AG08395 (cell line): ENCODE measurements at regions not wholly inside any gene's neighbourhood (a gene's known extent, or its start where the extent isn't known, plus 50 kb on each side); places are given as distances from the start of the nearest gene placed in this dataset.

ENCODE experiments used
- DNase-seq: peaks from one replicate; pipeline ENCODE4 v3.0.0; 2012; ENCODE audit warnings: mixed read lengths, low spot score

DNA sequence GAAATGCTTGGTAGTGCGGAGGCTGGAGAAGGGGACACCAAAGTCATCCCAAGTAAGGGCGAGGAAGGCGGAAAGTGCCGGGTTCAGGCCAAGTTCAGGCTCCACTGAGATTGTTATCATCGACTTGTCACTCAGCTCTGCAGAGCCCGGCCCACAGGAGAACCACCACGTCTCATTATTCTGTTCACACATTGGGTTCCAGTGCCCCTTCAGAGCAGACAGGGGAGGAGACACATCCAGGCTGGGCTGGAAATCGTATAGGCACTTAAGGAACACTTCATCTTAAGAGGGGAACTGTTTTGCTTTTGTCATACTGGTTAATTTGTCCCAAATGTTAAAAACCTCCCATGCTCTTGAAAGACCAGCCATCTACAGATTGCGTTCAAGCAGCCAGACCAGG lies 118.3 kb upstream of the ADAMTS18 start:
- DNase-seq = no peak

DNA sequence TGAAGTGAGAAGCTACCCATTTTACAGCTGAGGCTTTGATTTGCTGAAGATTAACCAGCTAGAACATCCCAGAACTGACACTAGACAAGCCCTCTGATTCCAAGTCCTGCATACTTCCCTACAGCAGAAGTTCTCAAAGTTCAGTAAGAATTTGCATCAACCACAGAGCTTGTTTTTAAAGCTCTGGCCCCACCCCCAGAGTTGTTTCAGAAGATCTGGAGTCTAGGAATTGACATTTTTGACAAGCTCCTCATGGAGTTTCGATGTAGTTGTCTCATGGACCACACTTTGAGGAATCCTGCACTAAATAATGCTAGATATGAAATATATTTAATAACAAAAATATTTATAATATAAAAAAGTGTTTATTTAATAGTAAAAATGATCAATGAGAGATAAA lies 120.3 kb upstream of the ADAMTS18 start:
- no peak for DNase-seq

DNA sequence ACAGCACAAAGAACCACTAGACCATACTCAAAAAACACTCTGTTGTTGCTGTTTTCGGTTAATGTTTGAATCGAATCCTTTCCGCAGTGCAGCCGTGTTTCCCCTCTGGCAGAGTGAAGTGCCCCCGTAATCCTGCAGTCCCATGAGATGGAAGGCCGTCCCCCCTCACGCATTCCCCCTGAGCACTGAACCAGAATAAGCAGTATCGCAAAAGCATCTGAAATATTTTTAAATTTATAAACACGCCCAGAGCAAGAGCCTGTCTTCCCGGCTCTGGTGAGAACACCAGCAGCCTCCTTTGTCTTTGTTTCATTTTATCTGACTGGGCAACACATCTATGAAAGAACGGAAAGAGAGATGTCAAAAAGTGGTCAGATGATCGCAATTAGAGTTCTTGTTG lies 121.0 kb upstream of the ADAMTS18 start:
- DNase-seq = no peak

- DNase-seq = no peak
Measured at GRCh38 chr16:77556201-77556873, 121.5 kb upstream of the ADAMTS18 start.

DNA sequence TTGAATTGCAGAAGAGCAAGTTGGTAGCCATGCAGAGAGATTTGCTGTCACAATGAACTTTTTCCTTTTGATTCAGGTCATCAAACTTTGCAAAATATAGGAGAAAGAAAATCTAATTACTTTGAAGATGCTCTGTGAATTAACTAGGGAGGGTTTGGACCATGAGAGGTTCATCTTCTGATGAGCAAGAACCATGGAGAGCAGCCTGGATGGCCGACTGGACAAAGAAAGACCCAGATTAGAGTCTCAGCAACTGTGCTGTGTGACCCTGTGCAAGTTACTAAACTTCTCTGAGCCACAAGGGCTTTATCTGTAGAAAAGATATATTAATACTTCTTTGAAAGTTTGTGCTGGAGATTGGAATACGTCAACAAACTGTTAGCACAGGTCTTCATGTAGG lies 122.6 kb upstream of the ADAMTS18 start:
- no peak for DNase-seq

DNA sequence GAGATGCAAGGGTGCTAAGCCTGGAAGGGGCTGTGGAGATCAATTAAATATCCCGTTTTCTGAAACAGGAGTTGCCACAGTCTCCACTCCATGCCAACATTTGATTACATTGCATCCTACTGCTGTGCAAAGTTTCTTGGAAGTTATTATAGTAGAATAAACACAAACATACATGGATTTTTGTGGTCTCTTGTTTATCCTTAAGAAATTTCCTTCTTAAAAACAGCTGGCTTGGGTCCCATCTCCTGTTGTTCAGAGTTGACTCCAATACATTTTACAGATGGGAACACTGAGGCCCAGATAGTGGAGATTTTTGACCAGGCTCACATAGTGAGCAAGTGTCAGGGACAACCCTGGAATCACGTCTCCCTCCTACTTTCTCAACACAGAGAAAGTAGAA lies 124.0 kb upstream of the ADAMTS18 start:
- DNase-seq = no peak

DNA sequence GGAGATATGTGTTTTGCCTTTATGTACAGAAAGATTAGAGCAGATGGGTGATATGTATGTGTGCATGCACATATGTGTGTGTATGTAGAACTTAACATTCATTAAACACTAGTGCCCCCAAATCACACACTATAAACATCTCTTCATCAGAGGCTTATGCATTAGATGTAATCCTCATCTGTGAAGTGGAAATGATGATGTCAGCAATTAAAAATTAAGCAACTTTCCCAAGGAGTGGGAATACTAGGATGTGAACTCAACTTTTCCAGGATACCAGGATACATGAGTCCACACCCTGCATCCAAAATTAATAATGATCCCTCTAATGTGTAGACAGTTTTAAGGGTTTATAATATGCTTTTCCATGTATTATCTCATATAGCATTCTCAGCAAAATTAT lies 127.7 kb upstream of the ADAMTS18 start:
- DNase-seq = no peak

- peak; percentile 35 for DNase-seq
Measured at GRCh38 chr16:77564791-77565390, 130.1 kb upstream of the ADAMTS18 start.

DNA sequence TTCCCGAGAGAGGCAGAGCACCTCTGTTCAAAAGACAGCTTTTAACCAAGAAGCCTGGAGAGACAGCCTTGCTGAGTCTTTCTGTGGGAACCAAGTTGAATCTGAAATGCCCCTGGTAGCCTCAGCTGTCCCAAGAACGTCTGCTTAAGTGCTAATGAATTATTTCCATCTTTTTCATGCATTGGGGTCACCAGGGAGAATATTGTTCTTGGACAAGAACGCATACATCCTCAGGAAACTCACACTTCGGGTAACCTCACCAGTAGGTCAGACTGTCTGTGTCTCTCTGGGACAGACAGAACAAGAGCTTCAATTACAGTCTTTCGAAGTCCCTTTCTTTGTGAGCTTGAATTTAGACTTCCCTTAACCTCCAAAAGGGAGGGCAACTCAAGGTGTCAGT lies 134.6 kb upstream of the ADAMTS18 start:
- no peak for DNase-seq

DNA sequence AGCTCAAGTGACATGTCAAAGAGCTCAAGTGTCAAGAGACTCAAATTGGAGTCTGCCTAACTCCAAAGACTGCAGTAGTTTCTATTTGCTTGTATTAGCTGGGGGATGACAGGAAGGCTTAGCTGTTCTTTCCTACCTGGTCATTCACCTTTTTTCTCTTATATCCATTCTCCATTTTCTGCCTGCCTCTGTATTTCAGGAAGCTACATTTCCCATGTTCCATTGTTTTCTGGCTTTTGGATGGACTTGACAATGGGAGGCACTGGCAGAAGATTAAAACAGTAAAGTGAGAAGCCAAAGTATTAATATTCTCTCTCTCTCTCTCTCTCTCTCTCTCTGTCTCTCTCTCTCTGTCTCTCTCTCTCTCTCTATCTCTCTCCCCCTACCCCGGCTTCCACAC lies 135.7 kb upstream of the ADAMTS18 start:
- DNase-seq = no peak

GRCh38 chr16:77571115-77571862 lies 136.5 kb upstream of the ADAMTS18 start:
- DNase-seq = no peak

DNA sequence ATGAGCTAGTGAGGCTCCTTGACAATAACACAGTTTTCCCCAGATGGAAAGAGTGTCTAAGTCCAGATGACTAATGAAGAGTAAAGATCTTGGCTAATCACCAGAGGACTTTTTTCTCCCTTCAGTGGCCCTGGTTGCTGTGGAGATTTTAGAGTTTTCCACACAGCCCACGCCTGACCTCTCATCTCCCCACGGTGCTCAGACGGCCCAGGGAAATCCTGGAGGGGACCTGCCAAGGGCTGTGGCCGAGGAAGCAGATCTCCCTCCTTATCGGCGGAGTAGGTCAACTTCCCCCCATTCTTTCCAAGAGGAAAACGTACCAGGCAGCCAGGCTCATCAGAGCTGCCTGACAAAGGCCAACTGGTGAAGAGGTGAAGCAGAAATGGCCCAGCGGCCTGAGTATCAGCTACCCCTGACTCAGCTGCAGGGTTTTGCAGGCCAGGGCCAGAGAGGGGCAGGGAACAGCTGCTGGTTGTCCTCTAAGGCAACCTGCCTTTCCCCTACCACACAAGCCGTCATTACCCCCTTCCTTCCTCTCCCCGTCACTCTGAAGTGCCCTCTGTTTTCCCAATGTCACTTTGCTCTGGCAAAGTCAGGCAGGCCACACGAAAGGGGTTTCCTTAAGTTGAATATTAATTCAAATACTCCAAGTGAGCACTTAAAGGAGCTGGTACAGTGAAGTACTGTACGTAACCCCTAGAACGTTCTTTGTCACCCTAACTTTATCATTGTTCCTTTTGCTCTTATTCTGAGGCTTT lies 140.2 kb upstream of the ADAMTS18 start:
- DNase-seq = no peak

DNA sequence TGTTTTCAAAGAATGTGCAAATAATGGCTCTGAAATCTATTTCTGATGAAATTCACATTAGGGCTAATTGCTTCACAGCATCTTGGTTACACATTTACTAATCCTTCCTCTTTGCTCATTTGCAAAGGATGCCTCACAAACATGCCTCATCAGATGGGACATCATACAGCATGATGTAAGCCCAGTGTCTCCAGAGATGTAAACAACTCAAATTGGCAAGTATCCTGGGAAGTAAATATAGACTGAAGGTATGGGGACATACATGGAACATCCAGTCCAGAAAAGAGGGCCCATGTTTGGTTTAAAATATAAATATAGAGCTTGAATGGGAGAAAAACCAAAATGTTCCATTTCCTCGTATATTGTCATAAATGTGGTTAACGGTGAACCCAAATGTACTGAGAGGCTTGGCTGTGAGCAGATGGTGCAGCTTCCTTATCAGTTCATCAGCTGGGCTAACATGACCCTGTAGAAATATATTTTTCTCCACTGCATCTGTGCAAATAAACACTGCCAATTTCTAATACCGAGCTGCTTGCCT lies 142.9 kb upstream of the NUDT7 start:
- DNase-seq = no peak

- no peak for DNase-seq
Measured at GRCh38 chr16:77581706-77582105, 140.6 kb upstream of the NUDT7 start.

- peak; percentile 71 for DNase-seq
Measured at GRCh38 chr16:77584205-77584859, 138.0 kb upstream of the NUDT7 start.

GRCh38 chr16:77585379-77586251 lies 136.7 kb upstream of the NUDT7 start:
- no peak for DNase-seq

- DNase-seq = no peak
Measured at GRCh38 chr16:77588389-77588788, 133.9 kb upstream of the NUDT7 start.

GRCh38 chr16:77589071-77589765 lies 133.1 kb upstream of the NUDT7 start:
- no peak for DNase-seq

DNA sequence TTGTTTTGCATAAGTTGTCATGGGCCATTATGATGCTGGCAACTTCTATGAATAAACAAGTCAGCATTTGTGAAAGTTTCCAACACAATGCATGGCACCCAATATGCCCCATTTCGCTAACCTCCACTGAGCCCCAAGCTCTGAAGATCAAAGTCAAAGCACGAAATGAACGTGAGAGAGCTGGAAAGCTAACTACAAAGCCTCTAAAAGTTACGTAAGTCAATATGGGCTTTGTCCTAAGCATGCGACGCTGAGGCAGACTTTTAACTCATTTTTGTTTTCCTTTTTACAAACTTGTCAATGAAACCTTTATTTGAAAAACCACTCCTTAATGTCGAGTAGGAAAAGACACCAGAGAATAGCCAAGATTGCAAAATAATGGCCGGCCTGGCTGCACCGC lies 131.6 kb upstream of the NUDT7 start:
- no peak for DNase-seq

DNA sequence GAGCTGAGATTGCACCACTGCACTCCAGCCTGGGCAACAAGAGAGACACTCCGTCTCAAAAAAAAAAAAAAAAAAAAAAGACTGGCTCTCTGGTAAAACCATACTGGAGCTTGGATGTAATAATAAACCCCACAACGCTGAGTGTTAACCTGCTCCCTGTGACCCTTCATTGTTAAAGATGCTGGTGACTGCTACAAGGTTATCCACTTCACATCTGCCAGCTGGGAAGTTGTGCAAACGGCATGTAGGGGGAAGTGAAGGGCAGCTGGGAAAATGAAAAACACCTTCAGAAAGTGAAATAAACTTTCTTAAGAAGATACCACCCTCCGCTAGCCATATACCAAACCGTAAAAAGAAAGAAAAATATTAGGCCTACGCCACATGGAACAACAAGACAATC lies 131.0 kb upstream of the NUDT7 start:
- DNase-seq = no peak
